Epithelial cell of esophagus (primary cell): ENCODE measurements at regions not wholly inside any gene's neighbourhood (a gene's known extent, or its start where the extent isn't known, plus 50 kb on each side); places are given as distances from the start of the nearest gene placed in this dataset.

ENCODE experiments used
- DNase-seq: peaks from one replicate; pipeline ENCODE4 v3.0.0; 2010; ENCODE audit warnings: low read depth
- H3K4me3 ChIP-seq: 2 replicates; pipeline ENCODE4 v1.5.1; 2011; ENCODE audit warnings: mild to moderate bottlenecking, low read length, control low read depth
- TF ChIP-seq, protein P1 (sequence below): IDR thresholded peaks from 2 replicates; pipeline ENCODE4 v1.5.1; 2011; ENCODE audit warnings: low read depth, mild to moderate bottlenecking, low read length, control low read depth, inconsistent platforms; ENCODE audit not compliant: insufficient read depth; ENCODE audit errors: missing control alignments

GRCh38 chr2:236844711-236845110 lies 241.0 kb upstream of the COPS8 start:
- no peak for DNase-seq
- TF ChIP-seq, protein P1, sequence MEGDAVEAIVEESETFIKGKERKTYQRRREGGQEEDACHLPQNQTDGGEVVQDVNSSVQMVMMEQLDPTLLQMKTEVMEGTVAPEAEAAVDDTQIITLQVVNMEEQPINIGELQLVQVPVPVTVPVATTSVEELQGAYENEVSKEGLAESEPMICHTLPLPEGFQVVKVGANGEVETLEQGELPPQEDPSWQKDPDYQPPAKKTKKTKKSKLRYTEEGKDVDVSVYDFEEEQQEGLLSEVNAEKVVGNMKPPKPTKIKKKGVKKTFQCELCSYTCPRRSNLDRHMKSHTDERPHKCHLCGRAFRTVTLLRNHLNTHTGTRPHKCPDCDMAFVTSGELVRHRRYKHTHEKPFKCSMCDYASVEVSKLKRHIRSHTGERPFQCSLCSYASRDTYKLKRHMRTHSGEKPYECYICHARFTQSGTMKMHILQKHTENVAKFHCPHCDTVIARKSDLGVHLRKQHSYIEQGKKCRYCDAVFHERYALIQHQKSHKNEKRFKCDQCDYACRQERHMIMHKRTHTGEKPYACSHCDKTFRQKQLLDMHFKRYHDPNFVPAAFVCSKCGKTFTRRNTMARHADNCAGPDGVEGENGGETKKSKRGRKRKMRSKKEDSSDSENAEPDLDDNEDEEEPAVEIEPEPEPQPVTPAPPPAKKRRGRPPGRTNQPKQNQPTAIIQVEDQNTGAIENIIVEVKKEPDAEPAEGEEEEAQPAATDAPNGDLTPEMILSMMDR, result no peak
- H3K4me3 ChIP-seq, result no peak overlapping the region

GRCh38 chr2:236847023-236847422 lies 238.7 kb upstream of the COPS8 start:
- DNase-seq, result no peak
- TF ChIP-seq, protein P1, result no peak
- H3K4me3 ChIP-seq, result no peak overlapping the region

- no peak overlapping the region for H3K4me3 ChIP-seq
- no peak for DNase-seq
- TF ChIP-seq, protein P1, result no peak
Observed at GRCh38 chr2:236847538-236848263, 238.0 kb upstream of the COPS8 start.

DNA sequence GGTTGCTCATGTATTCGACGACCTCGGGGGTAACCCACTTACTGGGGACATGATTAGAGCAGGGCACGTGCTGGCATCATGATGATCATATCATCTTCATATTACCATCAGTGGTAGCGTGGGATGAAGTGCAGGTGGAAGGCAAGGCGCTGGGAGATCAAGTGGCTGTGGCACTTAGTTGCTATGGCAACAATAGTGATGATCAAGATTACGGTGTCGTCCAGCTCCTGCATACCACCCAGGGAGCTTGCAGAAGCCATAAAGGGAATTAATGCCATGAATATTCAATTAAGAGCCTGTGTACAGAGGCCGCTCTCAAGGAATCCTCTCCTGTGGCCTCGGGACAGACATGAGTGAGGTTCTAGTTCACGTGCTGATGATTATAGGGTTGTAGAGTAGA lies 237.2 kb upstream of the COPS8 start:
- TF ChIP-seq, protein P1, result no peak
- no peak overlapping the region for H3K4me3 ChIP-seq
- no peak for DNase-seq

DNA sequence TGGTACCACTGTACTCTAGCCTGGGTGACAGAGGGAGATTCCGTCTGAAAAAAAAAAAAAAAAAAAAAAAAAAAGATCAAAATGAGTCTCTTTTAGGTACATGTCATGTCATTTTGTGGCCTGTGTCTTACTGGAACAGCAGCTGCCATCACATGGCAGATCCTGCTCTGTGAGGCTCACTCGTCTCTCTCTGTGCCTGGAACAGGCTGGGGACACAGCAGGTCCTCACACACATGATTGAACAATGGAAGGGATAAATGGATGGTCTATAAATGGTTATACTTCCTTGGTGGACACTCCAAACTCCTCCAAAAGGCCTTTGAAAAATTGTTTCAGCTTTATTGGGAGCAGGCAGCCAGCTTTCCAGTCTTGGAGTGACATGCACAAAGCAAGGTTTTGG lies 236.2 kb upstream of the COPS8 start:
- no peak overlapping the region for H3K4me3 ChIP-seq
- DNase-seq, result no peak
- TF ChIP-seq, protein P1, result no peak

GRCh38 chr2:236849940-236850339 lies 235.7 kb upstream of the COPS8 start:
- TF ChIP-seq, protein P1, result no peak
- no peak overlapping the region for H3K4me3 ChIP-seq
- DNase-seq, result no peak

GRCh38 chr2:236851187-236851586 lies 234.5 kb upstream of the COPS8 start:
- no peak for DNase-seq
- TF ChIP-seq, protein P1, result no peak
- H3K4me3 ChIP-seq, result no peak overlapping the region
